HG03571 (cell line): ENCODE measurements at regions not wholly inside any gene's neighbourhood (a gene's known extent, or its start where the extent isn't known, plus 50 kb on each side); places are given as distances from the start of the nearest gene placed in this dataset.
"Not testable (repeated sequence)": the region's sequence is repeated elsewhere in the genome, so short reads cannot be mapped to it uniquely, and the experiment has no call there.

Experiments
- ATAC-seq: cut with Tn5 transposase; IDR thresholded peaks from one replicate; pipeline ENCODE4 v1.9.1; 2021; ENCODE audit not compliant: unreplicated experiment

DNA sequence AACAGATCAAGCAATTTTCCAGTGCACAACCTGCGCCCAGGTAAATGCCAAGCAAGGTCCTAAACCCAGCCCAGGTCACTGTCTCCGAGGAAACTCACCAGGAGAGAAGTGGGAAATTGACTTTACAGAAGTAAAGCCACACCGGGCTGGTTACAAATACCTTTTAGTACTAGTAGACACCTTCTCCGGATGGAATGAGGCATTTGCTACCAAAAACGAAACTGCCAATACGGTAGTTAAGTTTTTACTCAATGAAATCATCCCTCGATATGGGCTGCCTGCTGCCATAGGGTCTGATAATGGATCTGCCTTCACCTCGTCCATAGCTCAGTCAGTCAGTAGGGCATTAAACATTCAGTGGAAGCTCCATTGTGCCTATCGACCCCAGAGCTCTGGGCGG, 459.0 kb upstream of the HTR1E start:
- ATAC-seq: not testable (repeated sequence)

DNA sequence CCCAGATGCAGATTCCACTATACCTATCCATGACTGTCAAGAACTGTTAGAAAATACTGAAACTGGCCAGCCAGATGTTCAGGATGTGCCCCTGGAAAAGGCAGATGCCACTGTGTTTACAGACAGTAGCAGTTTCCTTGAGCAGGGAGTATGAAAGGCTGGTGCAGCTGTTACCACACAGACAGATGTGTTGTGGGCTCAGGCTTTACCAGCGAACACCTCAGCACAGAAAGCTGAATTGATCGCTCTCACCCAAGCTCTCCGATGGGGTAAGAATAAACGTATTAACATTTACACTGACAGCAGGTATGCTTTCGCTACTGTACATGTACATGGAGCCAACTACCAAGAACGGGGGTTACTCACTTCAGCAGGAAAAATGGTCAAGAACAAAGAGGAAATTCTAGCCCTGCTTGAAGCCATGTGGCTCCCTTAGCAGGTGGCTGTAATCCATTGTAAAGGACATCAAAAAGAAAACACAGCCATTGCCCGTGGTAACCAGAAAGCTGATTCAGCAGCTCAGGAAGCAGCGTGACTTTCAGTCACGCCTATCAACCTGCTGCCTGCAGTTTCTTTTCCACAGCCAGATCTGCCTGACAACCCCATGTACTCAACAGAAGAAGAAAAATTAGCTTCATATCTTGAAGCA, 459.7 kb upstream of the HTR1E start:
- no peak for ATAC-seq

DNA sequence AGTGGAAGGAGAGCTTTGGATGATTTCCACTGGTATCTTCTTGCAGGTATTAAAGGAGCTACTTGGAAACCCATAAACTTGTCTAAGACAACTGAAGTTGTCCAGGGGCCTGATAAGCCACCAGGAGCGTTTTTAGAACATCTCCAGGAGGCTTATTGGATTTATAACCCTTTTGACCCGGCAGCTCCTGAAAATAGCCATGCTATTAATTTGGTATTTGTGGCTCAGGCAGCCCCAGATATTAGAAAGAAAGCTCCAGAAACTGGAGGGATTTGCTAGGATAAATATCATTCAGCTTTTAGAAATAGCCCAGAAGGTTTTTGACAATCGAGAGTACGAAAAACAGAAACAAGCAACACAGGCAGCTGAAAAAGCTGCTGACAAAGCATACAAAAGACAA, 461.0 kb upstream of the HTR1E start:
- no peak for ATAC-seq

DNA sequence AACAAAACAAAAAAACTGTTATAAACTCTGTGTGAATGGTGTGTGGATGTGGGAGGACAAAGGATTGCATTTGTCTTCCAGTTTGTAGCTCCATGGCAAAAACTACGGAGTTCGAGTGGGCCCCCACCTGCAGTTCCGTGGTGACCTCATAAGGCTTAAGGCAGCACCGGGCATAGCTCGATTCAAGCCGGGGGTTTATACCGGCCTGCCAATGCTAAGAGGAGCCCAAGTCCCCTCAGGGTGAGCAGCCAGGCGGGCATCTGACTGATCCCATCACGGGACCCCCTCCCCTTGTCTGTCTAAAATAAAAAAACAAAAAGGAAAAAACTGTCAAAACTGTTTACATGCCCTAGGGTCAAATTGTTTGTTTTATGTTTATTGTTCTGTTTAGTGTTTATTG, 463.2 kb upstream of the HTR1E start:
- no peak for ATAC-seq

DNA sequence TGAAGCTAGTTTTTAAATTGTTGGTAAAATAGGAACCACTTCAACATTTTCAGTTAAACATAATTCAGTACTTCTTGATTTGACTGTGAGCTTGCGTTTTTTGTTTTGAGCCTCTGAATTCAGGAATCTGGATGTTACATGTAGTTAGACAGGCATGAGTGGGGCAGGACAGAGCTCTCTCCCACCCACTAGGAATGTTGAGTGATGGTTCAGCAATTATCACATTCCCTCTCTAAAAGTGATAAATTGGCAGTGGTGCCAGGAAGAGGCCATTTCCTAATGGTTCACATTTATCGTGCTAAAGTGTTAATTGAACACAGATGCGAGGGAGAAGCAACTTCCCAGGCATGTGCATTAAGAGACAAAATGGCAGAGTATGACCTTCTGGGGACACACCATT, 465.5 kb upstream of the HTR1E start:
- no peak for ATAC-seq

DNA sequence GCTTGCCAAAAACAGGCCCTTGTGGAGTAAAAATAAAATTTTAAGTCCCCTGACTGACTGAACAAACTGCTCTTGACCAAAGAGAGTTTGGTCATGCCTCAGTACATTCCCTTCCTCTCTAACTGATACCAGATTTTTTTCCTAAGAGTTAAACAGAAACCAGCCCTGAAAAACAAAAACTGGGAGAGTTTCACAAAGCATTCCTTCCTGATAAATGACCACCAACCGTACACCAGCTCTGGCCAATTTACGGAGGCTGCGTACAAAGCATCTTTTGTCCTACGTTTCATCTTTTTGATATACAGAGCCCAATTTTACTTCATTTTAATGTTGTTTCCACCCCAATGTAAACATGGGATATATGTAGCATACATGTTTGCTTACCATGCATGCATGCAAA, 477.4 kb upstream of the HTR1E start:
- ATAC-seq: no peak

DNA sequence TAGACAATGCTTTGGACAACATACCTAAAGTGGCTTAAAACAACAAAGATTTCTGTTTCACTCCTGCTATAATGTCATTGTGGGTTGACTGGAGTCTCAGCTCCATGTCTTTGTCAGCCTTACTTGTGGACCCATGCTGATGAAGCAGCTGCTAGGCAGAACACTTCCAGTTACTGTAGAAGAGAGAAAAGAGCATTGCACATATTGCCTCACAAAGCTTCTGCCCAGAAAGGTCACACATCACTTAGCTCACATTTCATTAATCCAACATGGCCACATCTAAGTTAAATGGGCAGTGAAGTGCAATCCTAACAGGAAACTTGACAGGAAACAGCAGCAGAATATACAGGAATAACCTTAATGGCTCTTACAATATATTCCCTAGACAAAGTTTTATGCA, 480.5 kb upstream of the HTR1E start:
- ATAC-seq: no peak

DNA sequence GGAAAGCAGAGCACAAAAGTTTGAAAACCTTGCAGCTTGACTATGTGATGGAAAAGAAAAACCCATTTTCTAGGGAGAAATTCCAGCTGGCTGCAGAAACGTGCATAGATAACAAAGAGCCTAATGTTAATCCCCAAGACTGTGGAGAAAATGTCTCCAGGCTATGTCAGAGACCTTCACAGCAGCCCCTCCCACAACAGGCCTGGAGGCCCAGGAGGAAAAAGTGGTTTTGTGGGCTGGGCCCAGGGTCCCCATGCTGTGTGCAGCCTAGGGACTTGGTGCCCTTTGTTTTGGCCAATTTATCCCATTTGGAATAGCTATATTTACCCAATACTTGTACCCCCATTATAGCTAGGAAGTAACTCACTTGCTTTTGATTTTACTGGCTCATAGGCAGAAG, 484.1 kb upstream of the HTR1E start:
- ATAC-seq: no peak

DNA sequence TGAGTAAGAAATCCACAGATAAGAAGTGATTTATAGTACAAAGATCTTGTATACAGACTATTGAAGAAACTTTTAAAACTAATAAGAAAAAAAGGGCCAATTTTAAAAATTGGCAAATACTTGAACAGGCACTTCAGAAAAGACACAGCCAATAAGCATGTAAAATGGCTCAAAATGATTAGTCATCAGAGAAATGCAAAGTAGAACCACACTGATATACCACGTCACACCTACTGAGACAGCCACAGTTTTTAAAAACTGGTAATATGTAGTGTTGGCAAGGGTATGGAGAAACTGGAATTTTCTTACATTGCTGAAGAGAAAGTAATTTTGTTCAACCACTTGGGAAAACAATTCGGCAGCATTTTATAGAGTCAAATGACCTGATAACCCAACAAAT, 488.9 kb upstream of the HTR1E start:
- no peak for ATAC-seq

DNA sequence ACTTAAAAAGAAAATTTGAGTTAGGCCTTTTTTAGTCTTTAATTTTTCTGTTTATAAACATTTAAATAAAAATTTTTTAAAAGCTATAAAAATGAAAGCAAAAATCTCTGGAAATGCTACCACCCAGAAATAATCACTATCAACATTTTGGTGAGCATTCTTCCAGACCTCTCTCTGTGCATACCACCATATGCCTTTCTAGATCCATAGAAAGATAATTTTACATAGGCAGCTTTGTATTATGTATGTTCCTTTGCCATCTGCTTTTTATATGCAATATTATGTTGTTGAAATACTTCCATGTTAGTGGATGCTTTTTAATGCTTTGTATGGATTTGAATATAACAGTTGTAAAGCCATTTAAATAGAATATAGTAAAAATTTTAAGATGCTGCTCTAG, 496.7 kb upstream of the HTR1E start:
- no peak for ATAC-seq

DNA sequence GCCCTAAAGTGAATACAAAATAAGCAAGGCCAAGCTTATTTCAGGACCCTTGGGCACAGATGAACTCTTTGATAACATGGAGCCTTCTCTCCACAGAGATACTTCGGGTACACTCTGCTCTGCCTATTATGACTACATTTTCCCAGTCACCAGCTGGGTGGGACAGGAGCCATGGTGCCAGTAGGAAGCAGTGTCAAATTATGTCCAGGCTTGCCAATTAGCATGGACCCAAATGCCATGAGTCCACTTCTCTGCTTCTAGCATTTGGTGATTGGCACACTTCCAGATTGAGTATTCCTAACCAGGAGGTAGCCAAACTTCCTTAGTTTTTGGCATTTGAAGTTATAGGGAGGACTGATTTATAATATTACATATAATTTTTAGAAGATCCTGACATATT, 513.8 kb upstream of the HTR1E start:
- no peak for ATAC-seq

DNA sequence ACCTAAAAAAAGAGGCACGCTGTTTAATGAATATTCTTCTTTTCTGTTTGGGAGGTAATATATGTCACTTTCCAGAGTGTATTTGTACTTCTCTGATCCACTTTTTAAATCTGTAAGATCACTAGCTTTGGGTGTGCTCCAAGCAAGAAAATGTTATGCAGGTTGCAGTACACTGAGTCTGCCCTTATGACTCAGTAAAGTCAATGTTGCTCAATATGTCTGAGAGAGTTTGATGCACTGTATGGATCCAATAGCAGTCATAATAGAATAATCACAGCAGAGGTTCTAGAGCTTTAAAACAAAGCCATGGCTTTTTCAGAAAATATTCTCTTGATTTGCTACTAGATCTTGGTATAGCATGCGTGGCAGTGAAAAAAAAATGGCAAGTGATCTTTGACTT, 525.3 kb upstream of the HTR1E start:
- no peak for ATAC-seq

DNA sequence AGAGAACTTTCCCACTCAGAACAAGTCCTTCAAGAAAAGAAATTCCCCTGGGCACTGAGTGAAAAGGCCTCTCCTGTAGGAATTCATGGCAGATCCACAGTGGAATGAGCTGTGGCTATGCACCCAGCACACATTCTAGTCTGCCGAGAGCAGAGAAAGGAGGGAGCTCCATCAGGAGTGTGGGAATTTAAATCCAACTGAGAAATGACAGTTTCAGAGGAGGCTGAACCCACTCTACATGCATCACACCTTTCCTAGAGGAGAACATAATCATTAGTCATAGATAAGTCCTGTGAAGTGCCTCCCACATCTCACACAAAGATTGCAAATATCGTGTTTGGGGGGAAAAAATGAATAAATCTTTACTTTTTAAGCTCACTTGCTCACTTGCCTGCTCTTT, 530.2 kb upstream of the HTR1E start:
- ATAC-seq: no peak

DNA sequence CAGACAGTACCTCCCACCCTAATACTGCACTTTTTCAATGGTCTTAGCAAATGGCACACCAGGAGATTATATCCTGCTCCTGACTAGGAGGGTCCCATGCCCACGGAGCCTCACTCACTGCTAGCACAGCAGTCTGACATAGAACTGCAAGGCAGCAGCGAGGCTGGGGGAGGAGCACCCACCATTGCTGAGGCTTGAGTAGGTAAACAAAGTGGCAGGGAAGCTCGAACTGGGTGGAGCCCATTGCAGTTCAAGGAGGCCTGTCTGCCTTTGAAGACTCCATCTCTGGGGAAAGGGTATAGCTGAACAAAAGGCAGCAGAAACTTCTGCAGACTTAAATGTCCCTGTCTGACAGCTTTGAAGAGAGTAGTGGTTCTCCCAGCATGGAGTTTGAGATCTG, 544.5 kb upstream of the HTR1E start:
- not testable (repeated sequence) for ATAC-seq

DNA sequence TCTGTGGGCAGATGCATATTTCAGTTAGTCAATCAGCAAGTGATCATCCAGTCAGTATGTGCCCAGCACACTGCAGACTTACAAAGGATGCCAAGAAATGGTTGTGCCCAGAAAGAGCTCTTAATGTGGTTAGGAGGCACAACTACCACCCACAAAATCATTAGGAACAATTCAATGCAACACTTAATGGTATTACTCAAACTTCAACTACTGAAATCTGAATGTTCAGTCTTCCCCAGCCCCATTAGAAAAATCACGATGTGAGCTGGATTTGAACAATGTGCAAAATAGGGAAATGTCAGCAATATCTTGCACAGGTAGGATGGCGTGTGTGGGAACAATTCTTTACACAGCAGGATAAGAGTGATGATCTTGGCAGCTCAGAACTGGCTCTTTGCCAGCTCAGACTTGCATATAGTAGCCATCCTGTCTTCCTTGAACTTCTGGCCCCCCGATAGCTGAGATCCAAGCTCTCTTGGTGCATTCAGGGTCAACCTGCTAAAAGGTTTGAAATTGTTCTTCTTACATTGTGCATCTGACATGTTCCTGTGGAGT, 556.7 kb upstream of the HTR1E start:
- no peak for ATAC-seq

DNA sequence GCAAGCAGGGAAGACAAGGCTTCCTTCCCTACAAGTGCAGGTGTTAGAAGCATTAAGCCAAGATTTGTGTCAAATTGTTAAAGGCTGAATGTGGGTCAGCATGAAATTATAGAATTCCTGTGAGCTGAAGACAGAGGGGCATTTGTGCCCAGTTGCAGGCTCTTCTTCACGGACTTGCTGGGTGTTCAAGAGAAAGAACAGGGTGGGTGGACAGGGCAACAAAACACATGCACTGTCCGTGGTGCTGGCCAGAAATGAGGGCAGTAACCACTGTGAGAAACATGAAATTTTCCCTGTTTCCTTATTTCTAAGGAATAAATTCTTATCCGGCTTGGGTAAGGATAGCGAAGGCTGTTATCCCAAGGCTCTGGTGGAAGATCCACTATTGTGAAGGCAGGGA, 579.5 kb upstream of the HTR1E start:
- no peak for ATAC-seq

DNA sequence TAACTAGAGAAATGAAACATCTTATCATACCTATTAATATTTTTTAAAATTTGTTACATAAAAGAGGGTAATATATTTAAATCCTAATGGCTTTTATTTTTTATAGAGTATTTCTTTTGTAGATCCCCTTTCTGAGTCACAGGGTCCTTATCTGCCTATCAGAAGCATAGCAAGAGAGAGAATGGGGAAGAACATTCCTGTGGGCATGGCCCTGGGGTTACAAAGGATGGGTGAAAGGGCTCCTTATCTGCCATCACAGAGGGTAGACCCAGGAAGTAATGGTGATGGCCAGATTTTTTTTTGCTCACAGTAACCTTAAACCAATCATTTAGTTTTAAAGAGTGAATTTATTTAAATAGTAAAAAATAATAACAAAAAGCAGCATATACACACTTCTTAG, 582.1 kb upstream of the HTR1E start:
- no peak for ATAC-seq

DNA sequence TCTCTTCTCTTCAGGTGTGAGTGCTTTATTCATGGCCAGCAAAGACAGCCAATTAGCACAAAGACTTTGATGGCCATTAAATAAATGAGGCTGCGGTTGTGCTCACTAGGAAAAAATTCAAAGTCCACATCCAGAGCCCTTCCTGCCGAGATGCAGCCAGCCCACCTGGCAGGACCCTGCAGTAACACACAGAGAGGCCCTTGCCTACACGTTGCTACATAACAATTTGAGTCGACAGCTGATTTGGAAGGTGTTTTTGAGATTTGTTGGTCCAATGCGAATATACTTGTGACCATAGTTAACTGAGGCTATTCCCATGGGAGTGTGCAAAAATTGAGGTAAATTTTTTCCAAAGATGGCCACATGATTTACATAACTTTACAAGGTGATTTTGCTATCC, 605.4 kb upstream of the HTR1E start:
- ATAC-seq: no peak

DNA sequence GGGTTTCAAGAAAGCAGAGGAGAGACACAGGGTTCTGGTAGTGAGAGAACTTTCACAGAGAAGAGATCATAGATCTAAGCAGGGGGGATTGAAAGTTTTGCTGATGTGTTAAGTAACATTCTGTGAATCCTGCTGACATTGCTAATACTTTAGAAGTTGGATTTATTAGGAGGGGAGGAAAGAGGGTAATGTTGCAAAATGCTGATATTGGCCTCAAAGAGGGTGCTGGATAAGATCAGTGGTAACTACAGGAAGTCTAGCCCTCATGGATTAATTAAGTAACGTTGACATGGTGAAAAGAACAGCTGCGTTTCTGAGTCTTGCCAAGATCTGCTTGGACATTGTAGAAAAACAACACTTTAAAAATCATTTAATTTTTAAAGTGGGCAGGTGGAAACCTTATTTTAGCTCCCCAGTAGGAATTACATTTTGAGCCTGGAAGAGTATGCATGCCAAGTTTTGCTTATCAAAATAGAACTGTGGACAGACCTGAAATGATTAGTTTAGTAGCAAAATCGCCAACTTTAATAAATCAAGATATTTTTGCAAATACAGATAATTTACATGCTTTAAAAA, 606.0 kb upstream of the HTR1E start:
- ATAC-seq: no peak

DNA sequence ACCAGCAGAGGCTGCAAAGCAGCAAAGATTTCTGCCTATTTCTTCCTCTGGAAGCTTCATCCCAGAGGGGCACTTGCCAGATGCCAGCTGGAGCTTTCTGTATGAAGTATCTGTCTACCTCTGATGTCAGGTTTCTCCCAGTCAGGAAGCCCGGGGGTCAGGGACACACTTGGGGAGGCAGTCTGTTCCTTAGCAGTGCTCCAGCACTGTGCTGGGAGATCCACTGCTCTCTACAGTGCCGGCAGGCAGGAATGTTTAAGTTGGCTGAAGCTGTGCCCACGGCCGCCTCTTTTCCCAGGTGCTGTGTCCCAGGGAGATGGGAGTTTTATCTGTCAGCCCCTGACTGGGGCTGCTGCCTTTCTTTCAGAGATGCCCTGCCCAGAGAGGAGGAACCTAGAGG, 631.1 kb upstream of the HTR1E start:
- no peak for ATAC-seq

DNA sequence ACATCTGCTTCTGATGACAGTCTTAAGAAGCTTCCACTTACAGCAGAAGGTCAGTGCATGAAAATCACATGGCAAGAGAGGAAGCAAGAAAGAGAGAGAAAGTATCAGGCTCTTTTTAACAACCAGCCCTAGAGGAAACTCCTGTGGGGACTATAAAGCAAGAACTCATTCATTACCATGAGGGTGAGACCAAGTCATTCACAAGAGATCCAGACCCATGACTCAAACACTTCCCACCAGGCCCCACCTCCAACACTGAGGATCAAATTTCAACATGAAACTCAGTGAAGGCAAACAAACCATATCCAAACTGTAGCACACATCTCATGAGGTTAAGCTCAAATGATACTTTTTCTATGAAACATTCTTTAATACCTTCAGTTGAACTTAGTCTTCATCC, 643.2 kb upstream of the SYNCRIP start:
- ATAC-seq: no peak

DNA sequence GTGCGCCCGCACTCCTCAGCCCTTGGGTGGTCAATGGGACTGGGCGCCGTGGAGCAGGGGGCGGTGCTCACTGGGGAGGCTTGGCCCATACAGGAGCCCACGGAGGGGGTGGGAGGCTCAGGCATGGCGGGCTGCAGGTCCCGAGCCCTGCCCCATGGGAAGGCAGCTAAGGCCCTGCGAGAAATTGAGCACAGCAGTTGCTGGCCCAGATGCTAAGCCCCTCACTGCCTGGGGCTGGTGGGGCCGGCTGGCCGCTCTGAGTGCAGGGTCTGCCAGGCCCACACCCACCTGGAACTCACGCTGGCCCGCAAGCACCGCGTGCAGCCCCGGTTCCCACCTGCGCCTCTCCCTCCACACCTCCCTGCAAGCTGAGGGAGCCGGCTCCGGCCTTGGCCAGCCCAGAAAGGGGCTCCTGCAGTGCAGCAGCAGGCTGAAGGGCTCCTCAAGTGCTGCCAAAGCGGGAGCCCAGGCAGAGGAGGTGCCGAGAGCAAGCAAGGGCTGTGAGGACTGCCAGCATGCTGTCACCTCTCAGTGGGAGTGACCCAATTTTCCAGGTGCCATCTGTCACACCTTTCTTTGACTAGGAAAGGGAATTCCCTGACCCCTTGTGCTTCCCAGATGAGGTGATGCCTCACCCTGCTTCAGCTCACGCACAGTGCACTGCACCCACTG, 642.3 kb upstream of the SYNCRIP start:
- not testable (repeated sequence) for ATAC-seq
